HFFc6 (cell line): ENCODE measurements at regions not wholly inside any gene's neighbourhood (a gene's known extent, or its start where the extent isn't known, plus 50 kb on each side); places are given as distances from the start of the nearest gene placed in this dataset.
"Not testable (repeated sequence)": the region's sequence is repeated elsewhere in the genome, so short reads cannot be mapped to it uniquely, and the experiment has no call there.

Experiments used
- DNase-seq: peaks from one replicate; pipeline ENCODE4 v3.0.0-alpha.2; 2018
- H3K27ac Mint-ChIP-seq: 2 replicates; pipeline ENCODE4 v1.8.0; 2020; ENCODE audit warnings: mild to moderate bottlenecking, mixed read lengths
- H3K27me3 Mint-ChIP-seq: 2 replicates; pipeline ENCODE4 v1.8.0; 2021; ENCODE audit warnings: mild to moderate bottlenecking, moderate library complexity, mixed read lengths; ENCODE audit not compliant: insufficient read depth
- H3K36me3 Mint-ChIP-seq: 2 replicates; pipeline ENCODE4 v1.8.0; 2021; ENCODE audit warnings: low read depth, mixed read lengths
- H3K4me1 Mint-ChIP-seq: 2 replicates; pipeline ENCODE4 v1.8.0; 2020; ENCODE audit warnings: low read depth, mixed read lengths
- H3K4me3 Mint-ChIP-seq: 2 replicates; pipeline ENCODE4 v1.8.0; 2020; ENCODE audit warnings: mild to moderate bottlenecking, moderate library complexity, mixed read lengths
- H3K9me3 Mint-ChIP-seq: 2 replicates; pipeline ENCODE4 v1.8.0; 2020; ENCODE audit warnings: mild to moderate bottlenecking, mixed read lengths
- CTCF ChIP-seq: fragments of 200-600 bp; sonication (generic); IDR thresholded peaks from 2 replicates; pipeline ENCODE4 v1.5.0; 2021; ENCODE audit warnings: antibody characterized with exemption, mild to moderate bottlenecking

- no peak for DNase-seq
- no peak for TF ChIP-seq CTCF
- Mint-ChIP-seq H3K4me1 (no peaks in the 10 kb centered on the region), H3K27me3 (no peaks in the 10 kb centered on the region), H3K36me3 (peaks cover 4% of the 10 kb centered on the region; the same call in 1 of the 2 replicates), H3K4me3 (no peak overlapping the region), H3K9me3 (peaks cover 58% of the 10 kb centered on the region), H3K27ac (no peak overlapping the region)
Observed at GRCh38 chr21:23601549-23601948, 2005.7 kb downstream of the MRPL39 start.

- TF ChIP-seq CTCF: no peak
- no peaks in the 10 kb centered on the region for H3K36me3 Mint-ChIP-seq
- H3K4me3 Mint-ChIP-seq: no peak overlapping the region
- H3K27ac Mint-ChIP-seq: no peak overlapping the region
- peaks cover 54% of the 10 kb centered on the region for H3K9me3 Mint-ChIP-seq
- no peaks in the 10 kb centered on the region for H3K4me1 Mint-ChIP-seq
- no peaks in the 10 kb centered on the region for H3K27me3 Mint-ChIP-seq
- no peak for DNase-seq
Observed at GRCh38 chr21:23593582-23593981, 2013.7 kb downstream of the MRPL39 start.

- Mint-ChIP-seq H3K27me3 (no peaks in the 10 kb centered on the region; the same call in 1 of the 2 replicates), H3K27ac (no peak overlapping the region), H3K4me3 (no peak overlapping the region), H3K4me1 (no peaks in the 10 kb centered on the region), H3K36me3 (no peaks in the 10 kb centered on the region), H3K9me3 (peaks cover 15% of the 10 kb centered on the region)
- DNase-seq: no peak
- no peak for TF ChIP-seq CTCF
Observed at GRCh38 chr21:23585419-23585818, 2021.9 kb downstream of the MRPL39 start.

GRCh38 chr21:23579573-23579972 lies 2027.7 kb downstream of the MRPL39 start:
- H3K27me3 Mint-ChIP-seq: no peaks in the 10 kb centered on the region; the same call in 1 of the 2 replicates
- H3K27ac Mint-ChIP-seq: no peak overlapping the region
- H3K36me3 Mint-ChIP-seq: no peaks in the 10 kb centered on the region
- TF ChIP-seq CTCF: no peak
- no peak for DNase-seq
- no peak overlapping the region for H3K4me3 Mint-ChIP-seq
- peaks cover 13% of the 10 kb centered on the region for H3K9me3 Mint-ChIP-seq
- H3K4me1 Mint-ChIP-seq: no peaks in the 10 kb centered on the region

GRCh38 chr21:23578027-23578426 lies 2029.3 kb downstream of the MRPL39 start:
- Mint-ChIP-seq H3K9me3 (peaks cover 19% of the 10 kb centered on the region), H3K27me3 (no peaks in the 10 kb centered on the region), H3K27ac (no peak overlapping the region), H3K36me3 (no peaks in the 10 kb centered on the region), H3K4me3 (no peak overlapping the region), H3K4me1 (no peaks in the 10 kb centered on the region)
- DNase-seq: no peak
- no peak for TF ChIP-seq CTCF

GRCh38 chr21:23574932-23575331 lies 2032.3 kb downstream of the MRPL39 start:
- H3K9me3 Mint-ChIP-seq: peaks cover 19% of the 10 kb centered on the region
- no peak for DNase-seq
- no peak for TF ChIP-seq CTCF
- no peaks in the 10 kb centered on the region for H3K36me3 Mint-ChIP-seq
- no peak overlapping the region for H3K27ac Mint-ChIP-seq
- no peak overlapping the region for H3K4me3 Mint-ChIP-seq
- H3K4me1 Mint-ChIP-seq: no peaks in the 10 kb centered on the region
- no peaks in the 10 kb centered on the region for H3K27me3 Mint-ChIP-seq

GRCh38 chr21:23548924-23549323 lies 2058.4 kb downstream of the MRPL39 start:
- not testable (repeated sequence) for H3K36me3 Mint-ChIP-seq, DNase-seq, H3K27ac Mint-ChIP-seq, H3K27me3 Mint-ChIP-seq, H3K4me3 Mint-ChIP-seq, H3K4me1 Mint-ChIP-seq
- H3K9me3 Mint-ChIP-seq: peaks cover 17% of the 10 kb centered on the region
